Peyer's patch (tissue), 4 donors: ENCODE measurements at regions not wholly inside any gene's neighbourhood (a gene's known extent, or its start where the extent isn't known, plus 50 kb on each side); places are given as distances from the start of the nearest gene placed in this dataset.

Source experiments
- POLR2A ChIP-seq, 2 donors: fragments of 450-650 bp; IDR thresholded peaks; one replicate each; pipeline ENCODE4 v1.5.1; 2017; ENCODE audit warnings: antibody characterized with exemption in 2 of 2, mild to moderate bottlenecking in 2 of 2, moderate library complexity in 2 of 2
- TF ChIP-seq, protein P1 (sequence below), 6 experiments: fragments of 450-650 bp in 4 of 6; fragments of 200-600 bp in 2 of 6; sonication (generic) in 1 of 6; IDR thresholded peaks; one replicate each; pipeline ENCODE4 v1.5.1; 2017 to 2019; ENCODE audit warnings: antibody characterized with exemption in 6 of 6, mild to moderate bottlenecking in 3 of 6, moderate library complexity in 1 of 6

DNA sequence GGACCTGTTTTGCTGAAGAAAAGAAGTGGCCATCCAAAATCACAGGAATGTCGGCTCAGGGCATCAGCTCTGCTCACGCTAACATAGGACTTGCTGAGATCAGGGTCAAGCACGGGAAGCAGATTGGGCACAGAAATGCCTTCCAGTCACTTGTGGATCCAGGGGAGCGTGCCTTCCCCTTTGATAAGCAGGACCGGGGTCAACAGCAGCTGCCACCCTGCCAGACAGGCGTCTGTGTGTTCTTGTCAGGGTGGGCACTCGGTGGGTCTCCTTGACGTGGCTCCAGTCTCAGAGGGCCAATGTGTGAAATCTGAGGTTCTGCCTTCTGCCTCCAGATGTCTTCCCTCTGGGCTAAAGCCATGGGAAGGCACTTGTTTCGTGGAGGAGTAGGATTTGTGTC is 313.7 kb upstream of the IRX4 start:
- TF ChIP-seq, protein P1, sequence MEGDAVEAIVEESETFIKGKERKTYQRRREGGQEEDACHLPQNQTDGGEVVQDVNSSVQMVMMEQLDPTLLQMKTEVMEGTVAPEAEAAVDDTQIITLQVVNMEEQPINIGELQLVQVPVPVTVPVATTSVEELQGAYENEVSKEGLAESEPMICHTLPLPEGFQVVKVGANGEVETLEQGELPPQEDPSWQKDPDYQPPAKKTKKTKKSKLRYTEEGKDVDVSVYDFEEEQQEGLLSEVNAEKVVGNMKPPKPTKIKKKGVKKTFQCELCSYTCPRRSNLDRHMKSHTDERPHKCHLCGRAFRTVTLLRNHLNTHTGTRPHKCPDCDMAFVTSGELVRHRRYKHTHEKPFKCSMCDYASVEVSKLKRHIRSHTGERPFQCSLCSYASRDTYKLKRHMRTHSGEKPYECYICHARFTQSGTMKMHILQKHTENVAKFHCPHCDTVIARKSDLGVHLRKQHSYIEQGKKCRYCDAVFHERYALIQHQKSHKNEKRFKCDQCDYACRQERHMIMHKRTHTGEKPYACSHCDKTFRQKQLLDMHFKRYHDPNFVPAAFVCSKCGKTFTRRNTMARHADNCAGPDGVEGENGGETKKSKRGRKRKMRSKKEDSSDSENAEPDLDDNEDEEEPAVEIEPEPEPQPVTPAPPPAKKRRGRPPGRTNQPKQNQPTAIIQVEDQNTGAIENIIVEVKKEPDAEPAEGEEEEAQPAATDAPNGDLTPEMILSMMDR (IDR thresholded peaks at IDR 0.05) = no peak
- TF ChIP-seq POLR2A (IDR thresholded peaks at IDR 0.05) = no peak
